Hepatocyte (in vitro differentiated cells): ENCODE measurements at regions not wholly inside any gene's neighbourhood (a gene's known extent, or its start where the extent isn't known, plus 50 kb on each side); places are given as distances from the start of the nearest gene placed in this dataset.

ENCODE experiments used
- EZH2 ChIP-seq: fragments of 200-600 bp; sonication (generic); IDR thresholded peaks from 2 replicates; pipeline ENCODE4 v1.6.1; 2016; ENCODE audit warnings: antibody characterized with exemption, mild to moderate bottlenecking, borderline replicate concordance
- EZH2phosphoT487 ChIP-seq: fragments of 200-600 bp; sonication (generic); IDR thresholded peaks from one replicate; pipeline ENCODE4 v1.6.1; 2018; ENCODE audit warnings: antibody characterized with exemption, mild to moderate bottlenecking, low read depth, moderate library complexity; ENCODE audit not compliant: unreplicated experiment, severe bottlenecking
- TF ChIP-seq, protein P1 (sequence below): fragments of 200-600 bp; sonication (generic); IDR thresholded peaks from 2 replicates; pipeline ENCODE4 v1.5.1; 2016; ENCODE audit warnings: antibody characterized with exemption, mild to moderate bottlenecking; ENCODE audit not compliant: poor library complexity

GRCh38 chr21:22343721-22344120 lies 1345.5 kb downstream of the NCAM2 start:
- TF ChIP-seq, protein P1, sequence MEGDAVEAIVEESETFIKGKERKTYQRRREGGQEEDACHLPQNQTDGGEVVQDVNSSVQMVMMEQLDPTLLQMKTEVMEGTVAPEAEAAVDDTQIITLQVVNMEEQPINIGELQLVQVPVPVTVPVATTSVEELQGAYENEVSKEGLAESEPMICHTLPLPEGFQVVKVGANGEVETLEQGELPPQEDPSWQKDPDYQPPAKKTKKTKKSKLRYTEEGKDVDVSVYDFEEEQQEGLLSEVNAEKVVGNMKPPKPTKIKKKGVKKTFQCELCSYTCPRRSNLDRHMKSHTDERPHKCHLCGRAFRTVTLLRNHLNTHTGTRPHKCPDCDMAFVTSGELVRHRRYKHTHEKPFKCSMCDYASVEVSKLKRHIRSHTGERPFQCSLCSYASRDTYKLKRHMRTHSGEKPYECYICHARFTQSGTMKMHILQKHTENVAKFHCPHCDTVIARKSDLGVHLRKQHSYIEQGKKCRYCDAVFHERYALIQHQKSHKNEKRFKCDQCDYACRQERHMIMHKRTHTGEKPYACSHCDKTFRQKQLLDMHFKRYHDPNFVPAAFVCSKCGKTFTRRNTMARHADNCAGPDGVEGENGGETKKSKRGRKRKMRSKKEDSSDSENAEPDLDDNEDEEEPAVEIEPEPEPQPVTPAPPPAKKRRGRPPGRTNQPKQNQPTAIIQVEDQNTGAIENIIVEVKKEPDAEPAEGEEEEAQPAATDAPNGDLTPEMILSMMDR, result no peak
- TF ChIP-seq EZH2, result no peak
- TF ChIP-seq EZH2phosphoT487, result no peak
